ENCODE measurements at regions not wholly inside any gene's neighbourhood (a gene's known extent, or its start where the extent isn't known, plus 50 kb on each side); places are given as distances from the start of the nearest gene placed in this dataset.

- BruUV-seq (replicated peaks): no TSS peak
- intact Hi-C loops (cut with micrococcal nuclease; ENCODE audit: unreplicated experiment): no loop called here
- no peaks in the 10 kb centered on the region for H3K9me3 ChIP-seq (ENCODE audit: low read length)
- peaks cover 4% of the 10 kb centered on the region; the same call in 1 of the 2 replicates for H4K20me1 ChIP-seq (ENCODE audit: insufficient read depth, low read length)
- H3K79me2 ChIP-seq (ENCODE audit: insufficient read depth, low read depth, low read length): no peaks in the 10 kb centered on the region
- H3K4me1 ChIP-seq (ENCODE audit: insufficient read depth, low read length, poor library complexity, severe bottlenecking): no peaks in the 10 kb centered on the region
- no peak overlapping the region for H2AFZ ChIP-seq (ENCODE audit: low read length)
- no peak overlapping the region for H3K4me3 ChIP-seq (ENCODE audit: low read depth, low read length, poor library complexity, severe bottlenecking)
- ChIA-PET CTCF (ENCODE audit: unreplicated experiment) (no interaction called here), POLR2A (no interaction called here)
- TF ChIP-seq EZH2phosphoT487 (IDR thresholded peaks at IDR 0.05; ENCODE audit: borderline replicate concordance, low read depth, low read length) (no peak), CTCF (conservative IDR thresholded peaks at IDR 0.05; ENCODE audit: low read length) (no peak)
- no peak overlapping the region for H3K27ac ChIP-seq (ENCODE audit: low read depth, low read length, poor library complexity, severe bottlenecking)
- H3K4me2 ChIP-seq (ENCODE audit: low read length): no peak overlapping the region
- no peak for DNase-seq (ENCODE audit: low spot score)
- no peaks in the 10 kb centered on the region for H3K9me2 ChIP-seq (ENCODE audit: insufficient read depth, low read length)
- no peaks in the 10 kb centered on the region for H3K36me3 ChIP-seq (ENCODE audit: insufficient read depth, low read length)
These were observed 323.5 kb downstream of the LMO4 start for GRCh38 chr1:87652176-87652575.

- BruUV-seq (replicated peaks): no TSS peak
- Histone ChIP-seq H3K79me2 (ENCODE audit: insufficient read depth, low read depth, low read length) (no peaks in the 10 kb centered on the region), H3K36me3 (ENCODE audit: insufficient read depth, low read length) (no peaks in the 10 kb centered on the region), H4K20me1 (ENCODE audit: insufficient read depth, low read length) (no peaks in the 10 kb centered on the region), H3K4me2 (ENCODE audit: low read length) (no peak overlapping the region), H3K4me3 (ENCODE audit: low read depth, low read length, poor library complexity, severe bottlenecking) (no peak overlapping the region), H3K9me2 (ENCODE audit: insufficient read depth, low read length) (no peaks in the 10 kb centered on the region), H3K27ac (ENCODE audit: low read depth, low read length, poor library complexity, severe bottlenecking) (no peak overlapping the region), H3K9me3 (ENCODE audit: low read length) (no peaks in the 10 kb centered on the region), H2AFZ (ENCODE audit: low read length) (no peak overlapping the region), H3K4me1 (ENCODE audit: insufficient read depth, low read length, poor library complexity, severe bottlenecking) (no peaks in the 10 kb centered on the region)
- CTCF ChIA-PET (ENCODE audit: unreplicated experiment): no interaction called here
- no peak for DNase-seq (ENCODE audit: low spot score)
- intact Hi-C loops (cut with micrococcal nuclease; ENCODE audit: unreplicated experiment): no loop called here
- TF ChIP-seq EZH2phosphoT487 (IDR thresholded peaks at IDR 0.05; ENCODE audit: borderline replicate concordance, low read depth, low read length): no peak
- TF ChIP-seq CTCF (conservative IDR thresholded peaks at IDR 0.05; ENCODE audit: low read length): no peak
- POLR2A ChIA-PET: no interaction called here
These were observed 336.5 kb downstream of the LMO4 start for GRCh38 chr1:87665151-87665550.

- H4K20me1 ChIP-seq (ENCODE audit: insufficient read depth, low read length): no peaks in the 10 kb centered on the region
- no peaks in the 10 kb centered on the region for H3K9me3 ChIP-seq (ENCODE audit: low read length)
- H3K4me1 ChIP-seq (ENCODE audit: insufficient read depth, low read length, poor library complexity, severe bottlenecking): no peaks in the 10 kb centered on the region
- no peaks in the 10 kb centered on the region for H3K79me2 ChIP-seq (ENCODE audit: insufficient read depth, low read depth, low read length)
- no peak overlapping the region for H3K27ac ChIP-seq (ENCODE audit: low read depth, low read length, poor library complexity, severe bottlenecking)
- ChIA-PET CTCF (ENCODE audit: unreplicated experiment) (no interaction called here), POLR2A (interaction anchor here (0.6 kb wide), 1 partner anchor 320 kb away, joined by 3 read pairs; no protein-coding TSS in a partner anchor)
- no peaks in the 10 kb centered on the region for H3K9me2 ChIP-seq (ENCODE audit: insufficient read depth, low read length)
- no peak overlapping the region for H2AFZ ChIP-seq (ENCODE audit: low read length)
- no peak for DNase-seq (ENCODE audit: low spot score)
- no peaks in the 10 kb centered on the region for H3K36me3 ChIP-seq (ENCODE audit: insufficient read depth, low read length)
- TF ChIP-seq EZH2phosphoT487 (IDR thresholded peaks at IDR 0.05; ENCODE audit: borderline replicate concordance, low read depth, low read length): no peak
- TF ChIP-seq CTCF (conservative IDR thresholded peaks at IDR 0.05; ENCODE audit: low read length): no peak
- no peak overlapping the region for H3K4me3 ChIP-seq (ENCODE audit: low read depth, low read length, poor library complexity, severe bottlenecking)
- intact Hi-C loops (cut with micrococcal nuclease; ENCODE audit: unreplicated experiment): no loop called here
- no peak overlapping the region for H3K4me2 ChIP-seq (ENCODE audit: low read length)
- BruUV-seq (replicated peaks): no TSS peak
These were observed 338.0 kb downstream of the LMO4 start for GRCh38 chr1:87666681-87667080.

All from OCI-LY7 (cell line).